M059J (cell line): ENCODE measurements at regions not wholly inside any gene's neighbourhood (a gene's known extent, or its start where the extent isn't known, plus 50 kb on each side); places are given as distances from the start of the nearest gene placed in this dataset.
"Not testable (repeated sequence)": the region's sequence is repeated elsewhere in the genome, so short reads cannot be mapped to it uniquely, and the experiment has no call there.

ENCODE experiments used
- DNase-seq: peaks from one replicate; pipeline ENCODE4 v3.0.0-alpha.2; 2012; ENCODE audit warnings: low read depth

DNA sequence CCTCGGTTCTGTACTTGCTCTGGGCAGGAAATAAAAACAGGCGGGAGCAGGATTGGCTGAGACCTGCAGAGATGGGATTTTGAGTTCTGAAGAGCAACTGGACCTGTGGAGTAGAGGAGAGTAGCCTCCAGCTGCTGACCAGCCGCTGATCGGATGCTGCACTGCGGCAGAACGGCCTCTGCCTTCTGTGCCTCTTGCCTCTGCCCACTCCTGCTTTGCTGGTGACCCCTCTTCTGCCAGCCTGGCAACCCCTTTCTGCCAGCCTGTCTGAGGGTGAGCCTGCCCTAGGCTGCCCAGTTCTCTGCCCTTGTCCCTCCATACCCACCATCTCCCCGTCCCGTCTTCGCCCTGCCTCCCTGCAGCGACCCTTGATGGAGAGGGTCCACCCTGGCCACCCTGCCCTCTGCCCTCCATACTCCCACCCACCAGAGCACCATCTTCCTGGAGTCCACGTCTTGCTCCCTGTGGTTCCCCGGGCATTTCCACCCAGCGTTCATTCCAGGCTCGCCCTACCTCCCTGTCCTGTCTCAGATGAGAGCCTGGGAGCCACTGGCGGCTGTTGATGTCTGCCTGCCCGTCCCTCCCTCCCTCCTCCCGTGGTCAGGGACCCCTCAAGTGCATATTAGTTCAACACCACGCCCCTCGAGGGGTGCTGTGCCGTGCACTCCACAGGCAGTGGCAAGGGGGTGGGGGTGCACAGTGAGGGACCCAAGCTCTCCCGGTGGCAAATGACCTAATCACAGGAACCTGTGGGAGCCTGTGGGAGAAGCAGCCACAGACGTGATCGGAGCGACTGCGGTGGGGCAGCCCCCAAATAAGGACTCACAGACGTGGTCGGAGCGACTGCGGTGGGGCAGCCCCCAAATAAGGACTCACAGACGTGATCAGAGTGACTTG is 863.3 kb downstream of the TBC1D22A start:
- no peak for DNase-seq

DNA sequence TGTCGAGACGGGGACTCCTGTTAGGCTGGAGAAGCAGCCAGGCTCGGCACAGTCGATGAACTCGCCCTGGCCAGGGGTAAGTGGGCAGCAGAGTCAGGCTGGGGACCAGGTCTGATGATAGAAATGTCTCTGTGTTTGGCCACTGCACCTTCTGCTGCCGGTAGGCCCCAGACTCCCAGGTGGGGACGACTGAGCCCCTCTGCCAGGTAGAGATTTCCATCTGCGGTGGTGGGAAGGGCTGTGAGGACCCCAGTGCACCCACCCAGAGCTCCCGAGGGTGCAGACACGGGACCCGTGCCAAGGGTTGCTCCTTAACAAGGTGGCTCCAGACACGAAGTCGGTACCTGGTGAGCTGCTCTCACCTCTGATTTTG is 862.5 kb downstream of the TBC1D22A start:
- DNase-seq = no peak

DNA sequence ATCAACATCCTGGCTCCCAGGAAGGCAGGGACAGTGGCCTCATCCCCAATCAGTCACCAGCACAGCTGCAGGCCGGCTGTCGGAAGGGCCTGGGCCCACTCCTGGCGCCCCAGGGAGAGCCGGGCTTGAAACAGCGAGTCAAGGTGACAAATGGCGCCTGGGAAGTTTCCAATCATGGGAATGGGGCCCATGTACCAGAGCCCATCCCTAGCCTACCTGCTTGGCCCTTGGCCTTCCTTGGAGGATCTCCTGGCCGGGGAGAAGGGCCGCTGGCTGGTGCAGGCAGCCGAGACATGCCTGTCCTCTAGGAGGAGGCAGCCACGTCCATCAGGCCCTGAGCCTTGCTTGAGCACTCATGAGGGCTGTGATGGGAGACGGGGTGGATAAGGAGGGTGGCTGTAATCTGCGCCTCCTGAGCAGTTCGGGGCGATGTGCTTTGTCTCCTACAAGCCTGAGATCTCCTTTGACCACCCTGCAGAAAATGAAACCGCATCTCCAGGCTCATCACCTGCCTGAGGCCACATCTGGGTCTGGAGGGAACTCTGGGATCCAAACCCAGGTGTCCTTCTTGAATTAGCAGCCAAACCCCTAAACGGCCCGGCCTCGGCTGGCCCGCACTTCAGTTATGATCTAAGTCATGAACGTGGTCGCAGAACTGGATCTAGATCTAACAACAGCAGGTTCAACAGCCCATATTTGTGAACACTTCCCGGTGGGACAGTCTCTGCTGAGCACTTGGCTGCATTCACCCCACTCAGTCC is 862.0 kb downstream of the TBC1D22A start:
- no peak for DNase-seq

DNA sequence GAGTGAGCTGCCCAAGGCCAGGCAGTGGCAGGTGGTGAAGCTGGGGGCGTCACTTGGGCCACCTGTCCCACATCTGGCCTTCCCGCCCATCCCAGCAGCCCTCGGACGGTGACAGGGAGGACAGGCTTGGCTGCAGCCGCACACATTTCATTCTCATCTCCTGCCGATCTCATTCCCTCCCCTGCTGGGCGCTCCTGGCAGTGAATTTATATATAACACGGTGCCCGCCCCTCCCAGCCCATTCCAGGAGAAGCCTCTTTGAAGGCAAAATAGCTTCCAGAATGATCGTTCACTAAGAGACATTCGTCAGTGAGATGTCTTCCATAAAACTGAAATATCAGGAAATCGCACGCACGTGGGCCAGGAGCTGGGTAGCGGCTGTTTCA is 861.3 kb downstream of the TBC1D22A start:
- no peak for DNase-seq

DNA sequence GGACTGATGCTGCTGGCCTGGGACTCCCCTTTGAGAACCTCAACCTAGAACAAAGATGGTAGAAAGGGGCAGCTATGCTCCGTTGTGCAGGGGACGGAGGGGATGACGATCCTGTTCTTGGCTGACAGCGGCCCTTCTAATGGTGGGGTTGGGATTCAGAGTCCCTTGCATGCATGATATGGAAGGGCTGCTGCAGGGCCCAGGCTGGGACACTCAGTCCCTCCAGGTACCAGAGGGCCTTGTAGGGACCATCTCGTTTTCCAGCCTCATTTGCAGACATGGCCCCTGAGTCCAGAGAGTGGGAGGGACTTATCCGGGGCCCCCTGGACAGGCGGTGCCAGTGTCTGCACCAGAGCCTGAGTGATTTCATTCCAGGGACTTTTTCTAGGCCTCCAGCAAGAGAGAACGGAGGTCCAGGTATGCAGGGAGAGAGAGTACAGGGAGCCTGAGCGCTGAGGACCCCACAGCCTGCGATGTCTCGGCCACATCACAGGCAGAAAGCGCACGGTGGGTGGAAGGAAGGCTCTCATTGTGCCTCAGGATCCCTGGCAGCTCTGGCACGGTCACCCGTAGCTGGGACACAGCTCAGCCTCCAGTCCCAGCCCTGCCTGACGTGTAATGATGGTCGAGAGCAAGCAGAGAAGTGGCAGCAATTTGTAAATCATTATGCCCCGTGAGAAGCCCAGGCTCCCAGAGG is 860.8 kb downstream of the TBC1D22A start:
- DNase-seq = no peak

DNA sequence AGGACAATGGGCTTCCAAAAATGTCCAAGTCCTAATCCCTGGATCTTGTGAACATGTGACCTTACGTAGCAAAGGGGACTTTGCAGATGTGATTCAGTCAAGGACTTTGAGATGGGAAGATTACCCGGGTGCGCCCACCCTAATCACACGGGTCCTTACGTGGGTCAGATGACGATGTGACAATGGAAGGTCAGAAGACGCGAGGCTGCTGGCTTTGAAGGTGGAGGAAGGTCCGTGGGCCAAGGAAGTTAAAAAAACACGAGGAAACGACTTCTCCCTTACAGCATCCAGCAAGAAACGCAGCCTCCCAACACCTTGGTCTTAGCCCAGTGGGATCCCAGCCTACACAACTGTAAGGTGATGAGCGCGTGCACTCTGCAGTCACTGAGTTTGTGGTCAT is 860.1 kb downstream of the TBC1D22A start:
- no peak for DNase-seq

DNA sequence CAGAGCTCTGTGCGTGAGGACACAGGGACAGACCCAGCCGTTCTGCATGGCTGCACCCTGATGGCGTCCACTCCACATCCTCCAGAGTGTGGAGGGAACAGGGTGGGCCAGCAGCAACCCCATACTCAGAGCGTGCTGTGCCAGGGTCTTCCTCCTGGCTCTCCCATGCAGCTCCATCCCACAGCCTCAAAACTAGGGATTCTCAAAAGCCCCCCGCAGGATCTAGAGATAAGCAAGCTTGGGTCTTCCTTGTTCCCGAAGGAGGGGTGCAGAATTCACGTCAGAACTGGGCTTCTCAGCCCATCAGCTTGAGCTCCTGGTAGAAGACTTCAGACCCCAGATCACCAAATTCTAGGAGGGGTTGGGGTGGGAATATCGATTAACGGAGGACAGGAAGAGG is 858.8 kb downstream of the TBC1D22A start:
- DNase-seq = no peak

DNA sequence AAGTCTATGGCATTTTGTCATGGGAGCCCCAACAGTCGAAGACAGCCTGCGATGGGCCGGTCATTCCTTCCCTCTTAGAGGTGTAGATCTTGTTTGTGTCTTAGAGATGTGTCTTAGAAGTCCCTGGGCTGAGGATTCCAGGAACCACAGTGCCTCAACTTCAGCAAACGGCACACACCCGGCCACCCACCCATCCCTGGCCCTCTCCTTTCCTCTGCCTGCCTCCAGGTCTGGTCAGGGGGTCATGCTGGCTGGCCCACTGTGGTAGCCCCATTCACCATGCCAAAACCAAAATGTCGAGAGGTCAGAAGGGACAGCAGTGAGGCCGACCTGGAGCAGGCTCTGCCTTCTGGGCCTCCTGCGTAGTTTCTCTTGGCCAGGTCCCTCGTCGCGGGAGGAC is 857.9 kb downstream of the TBC1D22A start:
- no peak for DNase-seq

DNA sequence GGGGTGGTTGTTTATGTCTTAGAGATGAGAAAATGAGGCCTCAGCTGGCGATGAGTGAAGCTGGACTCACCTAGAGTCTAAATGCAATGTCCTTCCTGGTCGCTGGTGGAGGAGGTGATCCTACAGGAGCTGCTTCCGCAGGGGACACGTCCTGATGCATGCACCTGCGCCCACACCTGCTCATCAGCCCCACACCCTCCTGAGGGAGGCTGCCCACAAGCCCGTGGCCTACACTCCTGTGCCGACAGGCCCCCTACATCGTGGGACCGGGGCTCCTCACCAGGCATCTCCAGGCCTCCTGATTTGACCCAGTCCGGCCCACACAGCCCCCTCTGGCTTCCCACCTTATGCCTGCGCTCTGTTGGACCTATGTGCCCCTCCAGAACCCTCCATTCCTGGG is 857.2 kb downstream of the TBC1D22A start:
- DNase-seq = no peak

DNA sequence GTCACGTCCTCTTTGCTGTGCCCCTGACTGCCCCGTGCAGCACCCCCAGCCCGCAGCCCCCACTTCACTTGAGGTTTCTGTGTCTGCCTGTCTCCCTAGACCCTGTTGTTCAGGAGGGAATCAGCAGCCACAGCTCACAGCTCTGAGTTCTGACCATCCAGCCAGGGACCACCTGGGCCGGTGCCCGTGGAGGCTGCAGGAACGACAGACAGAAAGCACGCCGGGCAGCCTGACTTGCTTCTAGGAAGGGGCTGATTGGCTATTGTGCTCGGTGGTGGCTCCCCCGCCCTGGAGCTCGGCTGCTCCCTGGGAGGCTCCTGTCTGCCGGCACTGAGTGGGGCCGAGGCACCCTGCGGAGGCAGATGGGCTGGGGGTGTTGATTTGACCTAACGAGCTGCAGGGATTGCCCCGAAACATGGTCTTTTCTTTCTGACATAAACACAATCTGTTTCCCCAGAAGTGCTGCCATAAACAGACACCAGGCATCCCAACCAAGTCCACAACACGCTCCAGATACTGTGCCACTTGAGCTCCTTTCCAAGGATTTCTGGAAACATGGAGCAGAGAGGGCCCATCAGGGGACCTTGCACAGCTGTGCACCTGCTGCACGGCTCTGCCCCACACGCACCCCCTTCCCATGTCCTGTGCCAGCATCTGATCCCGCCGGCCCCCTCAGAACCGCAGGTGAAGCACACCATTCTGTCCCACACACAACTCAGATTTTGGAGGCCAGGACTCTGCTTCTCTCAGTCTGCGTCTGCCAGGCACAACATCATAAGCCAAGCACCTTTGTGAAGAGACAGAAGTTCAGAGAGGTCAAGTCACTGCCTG is 855.9 kb downstream of the TBC1D22A start:
- DNase-seq = no peak

DNA sequence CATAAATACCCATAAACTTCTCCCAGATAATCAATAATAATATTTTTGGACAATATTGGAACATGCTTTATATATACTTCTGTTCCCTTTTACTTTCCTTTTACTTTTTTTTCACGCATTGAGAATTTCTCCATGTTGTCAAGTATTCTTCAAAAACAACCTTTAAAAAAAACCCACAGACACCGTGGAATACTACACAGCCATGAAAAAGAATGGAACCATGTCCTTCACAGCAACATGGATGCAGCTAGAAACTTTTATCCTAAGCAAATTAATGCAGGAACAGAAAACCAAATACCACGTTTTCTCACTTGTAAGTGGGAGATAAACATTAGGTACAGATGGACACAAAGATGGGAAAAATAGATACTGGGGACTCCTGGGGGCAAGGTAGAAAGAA is 854.7 kb downstream of the TBC1D22A start:
- DNase-seq = no peak

DNA sequence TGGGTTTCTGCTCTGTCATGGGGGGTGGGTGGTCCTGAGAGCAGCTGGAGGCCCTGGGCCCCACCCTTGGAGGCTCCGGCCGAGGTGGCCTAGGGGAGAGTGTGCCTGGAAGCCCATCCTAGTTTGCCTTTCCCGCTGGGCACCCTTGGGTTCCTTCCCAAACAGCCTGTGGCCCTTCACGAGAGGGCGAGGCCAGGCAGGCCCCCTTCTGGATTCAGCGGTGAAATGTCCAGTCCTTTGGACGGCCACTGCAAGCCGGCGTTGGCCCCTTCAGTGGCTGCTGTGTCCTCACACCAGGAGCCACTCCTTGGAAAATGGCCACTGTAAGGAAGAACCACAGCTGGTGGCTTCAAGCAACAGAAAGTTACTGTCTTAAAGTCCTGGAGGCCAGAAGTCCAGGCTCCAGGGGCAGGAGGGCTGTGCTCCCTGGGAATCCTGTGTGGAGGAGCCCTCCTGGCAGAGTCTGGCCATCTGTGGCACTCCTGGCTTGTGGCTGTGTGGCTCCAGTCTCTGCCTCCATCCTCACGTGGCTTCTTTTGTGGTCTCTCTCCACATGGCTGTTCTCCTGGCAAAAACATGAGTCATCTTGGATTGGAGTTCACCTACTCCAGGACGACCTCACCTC is 854.1 kb downstream of the TBC1D22A start:
- no peak for DNase-seq

DNA sequence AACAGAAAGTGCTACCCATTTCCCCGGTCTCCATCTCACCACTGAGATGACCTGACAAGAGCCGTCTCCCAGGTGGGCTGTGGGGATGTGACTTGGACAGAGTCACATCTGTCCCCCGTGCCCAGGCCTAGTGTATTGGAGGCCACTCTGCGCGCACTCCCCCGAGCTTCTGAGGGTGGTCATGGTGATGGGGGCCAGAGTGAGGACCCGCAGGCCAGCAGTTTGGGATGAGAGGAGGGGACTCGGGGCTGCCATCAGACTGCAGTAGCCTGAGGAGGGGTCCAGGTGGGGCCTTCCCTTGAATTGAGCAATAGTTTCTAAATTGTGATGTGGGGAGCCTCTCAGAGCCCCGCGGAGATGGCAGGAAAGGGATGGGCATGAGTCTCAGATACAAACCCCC is 852.6 kb downstream of the TBC1D22A start:
- DNase-seq = no peak

DNA sequence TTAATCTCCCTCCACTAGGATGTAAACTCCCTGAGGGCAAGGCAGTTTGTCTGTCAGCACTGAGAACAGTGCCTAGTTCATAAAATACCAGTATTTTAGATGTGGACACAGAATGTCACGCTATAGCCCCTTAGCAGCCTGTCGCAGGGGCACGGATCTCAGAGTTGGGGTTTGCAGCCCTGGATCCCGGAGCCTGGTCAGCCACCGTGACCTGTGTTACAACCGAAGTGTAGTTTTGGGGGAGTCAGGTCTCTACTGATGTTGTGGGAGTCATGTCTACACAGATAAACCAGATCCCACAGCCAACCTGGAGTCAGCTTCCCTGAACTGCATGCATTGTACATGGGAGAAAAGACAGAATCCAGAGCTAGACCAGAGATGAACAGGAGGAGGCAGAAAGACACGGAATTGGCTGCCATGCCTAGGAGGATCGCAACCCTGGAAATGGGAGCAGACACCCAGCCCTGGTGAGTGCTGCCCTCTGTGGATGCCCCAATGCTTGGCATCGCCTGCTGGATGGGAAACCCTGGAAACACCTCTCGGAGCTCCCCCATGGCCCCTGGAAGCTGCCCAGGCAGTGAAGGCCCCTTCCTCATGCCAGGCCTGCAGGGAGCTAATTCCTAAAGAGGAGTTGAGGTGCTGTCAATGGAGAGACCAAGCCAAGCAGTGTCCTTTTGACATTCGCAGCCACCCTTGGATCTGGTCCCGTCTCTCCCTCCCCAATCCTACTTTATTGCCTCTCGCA is 851.3 kb downstream of the TBC1D22A start:
- DNase-seq = no peak

DNA sequence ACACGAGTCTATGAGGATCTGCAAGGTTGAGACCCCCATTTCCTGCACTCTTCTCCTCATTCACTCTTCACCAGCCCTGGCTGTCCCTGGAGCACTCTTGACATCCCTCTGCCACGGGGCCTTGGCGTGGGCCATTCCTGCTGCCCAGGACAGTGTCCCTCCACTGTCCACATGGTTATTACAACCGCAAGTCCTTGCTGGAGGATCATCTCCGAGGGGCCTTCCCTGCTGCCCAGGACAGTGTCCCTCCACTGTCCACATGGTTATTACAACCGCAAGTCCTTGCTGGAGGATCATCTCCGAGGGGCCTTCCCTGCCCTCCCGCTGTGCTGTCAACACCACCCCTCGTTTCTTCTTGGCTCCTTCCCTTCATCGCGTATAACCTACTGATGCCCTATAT is 850.7 kb downstream of the TBC1D22A start:
- not testable (repeated sequence) for DNase-seq

DNA sequence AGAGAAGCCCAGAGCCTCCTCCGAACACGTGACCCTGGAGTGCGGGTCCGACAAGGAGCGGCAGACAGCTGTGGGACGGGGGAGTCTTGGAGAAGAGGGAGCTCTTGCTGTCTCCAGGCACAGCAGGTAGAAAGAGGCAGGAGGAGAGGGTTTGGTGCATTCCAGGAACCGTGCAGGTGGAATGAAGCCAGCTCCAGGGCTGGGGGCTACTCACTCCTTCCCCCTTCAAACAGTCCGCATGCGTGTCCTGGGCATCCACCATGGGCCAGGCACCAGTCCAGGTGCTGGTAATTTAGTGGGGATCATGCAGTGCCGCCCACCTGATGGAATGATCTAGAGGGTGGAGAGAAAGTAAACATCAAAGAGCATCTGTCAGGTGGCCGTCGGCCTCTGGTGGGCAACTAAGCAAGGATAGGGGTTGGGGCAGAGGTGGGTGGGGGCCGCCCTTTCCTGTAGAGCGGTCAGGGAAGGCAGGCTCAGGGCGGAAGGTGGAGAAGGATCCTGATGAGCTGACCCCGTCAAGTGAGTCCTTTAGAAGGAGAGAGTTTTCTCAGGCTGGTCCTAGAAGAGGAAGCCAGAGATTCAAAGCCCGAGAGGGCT is 850.0 kb downstream of the TBC1D22A start:
- DNase-seq = no peak

DNA sequence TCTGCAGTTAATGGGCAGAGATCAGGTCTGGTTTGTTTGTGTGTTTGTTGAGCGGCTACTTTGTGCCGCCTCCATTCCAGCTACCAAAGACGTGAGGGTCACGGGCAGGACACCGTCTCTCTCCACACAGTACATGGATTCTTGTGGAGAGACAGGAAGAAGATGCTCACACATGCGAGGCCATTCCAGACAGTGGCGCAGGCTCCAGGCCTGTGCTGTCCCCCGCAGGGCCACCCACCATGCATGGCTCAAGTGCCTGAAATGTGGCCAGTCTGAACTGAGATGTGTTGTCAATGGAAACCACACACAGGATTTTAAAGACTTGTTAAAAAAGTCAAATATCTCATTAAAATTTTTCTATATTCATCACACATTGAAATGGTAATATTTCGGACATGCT is 848.3 kb downstream of the TBC1D22A start:
- no peak for DNase-seq

DNA sequence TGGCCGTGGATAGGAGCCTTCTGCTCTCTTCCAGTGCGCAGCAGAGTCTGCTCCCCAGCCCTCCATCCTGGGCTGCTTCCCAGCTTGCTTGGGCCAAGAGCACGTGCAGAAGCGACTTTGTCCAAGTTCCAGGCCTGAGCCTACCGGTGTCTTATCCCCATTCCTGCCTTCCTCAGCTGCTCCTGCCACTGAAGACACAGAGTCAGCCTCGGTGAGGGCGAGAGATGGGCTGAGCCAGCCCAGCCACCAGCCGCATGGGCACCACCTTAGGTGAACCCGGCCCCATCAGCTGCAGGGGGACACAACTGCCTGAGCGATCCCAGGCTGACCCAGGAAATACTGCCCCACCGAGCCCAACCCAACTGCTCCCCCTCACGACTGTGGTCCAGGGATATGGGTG is 847.8 kb downstream of the TBC1D22A start:
- DNase-seq = no peak

DNA sequence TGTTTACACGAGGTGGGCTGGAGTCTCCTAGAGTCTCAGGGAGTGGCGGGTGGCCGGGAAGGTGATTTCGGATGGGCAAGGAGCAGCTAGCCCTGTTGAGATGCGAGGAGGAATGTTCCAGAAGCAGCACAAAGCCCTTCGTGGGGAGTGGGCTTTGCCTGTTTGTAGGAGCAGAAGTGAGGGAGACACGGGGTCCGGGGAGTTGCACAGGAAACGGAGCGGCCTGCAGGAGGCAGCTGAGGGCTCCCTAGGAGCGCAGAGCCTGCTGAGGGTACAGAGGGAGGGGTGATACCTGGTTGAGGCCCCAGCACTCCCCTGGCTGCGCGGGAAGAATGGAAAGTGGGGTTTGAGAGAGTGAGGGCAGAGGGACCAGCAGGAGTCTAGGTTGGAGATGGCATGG is 847.2 kb downstream of the TBC1D22A start:
- no peak for DNase-seq

DNA sequence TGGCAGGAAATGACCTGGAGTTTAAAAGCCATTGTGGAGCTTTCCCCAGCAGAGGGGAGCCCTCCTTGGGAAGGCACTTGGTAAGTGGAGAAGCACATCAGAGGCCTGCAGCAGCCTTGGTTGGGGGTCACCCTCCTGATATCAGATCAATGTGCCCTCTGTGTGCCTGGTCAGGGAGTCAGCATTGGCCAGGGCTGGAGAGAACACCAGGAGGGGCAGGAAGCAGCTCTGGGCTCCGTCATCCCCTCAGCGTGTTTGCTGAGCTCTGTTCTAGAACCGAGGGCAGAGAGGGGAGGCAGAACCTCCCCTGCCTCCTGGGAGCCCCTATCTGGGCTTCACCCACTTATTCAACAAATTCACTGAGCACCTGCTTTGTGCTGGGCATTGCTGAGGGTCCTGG is 846.0 kb downstream of the TBC1D22A start:
- DNase-seq = no peak
